Endothelial cell of hepatic sinusoid (primary cell): ENCODE measurements at regions not wholly inside any gene's neighbourhood (a gene's known extent, or its start where the extent isn't known, plus 50 kb on each side); places are given as distances from the start of the nearest gene placed in this dataset.
"Not testable (repeated sequence)": the region's sequence is repeated elsewhere in the genome, so short reads cannot be mapped to it uniquely, and the experiment has no call there.

Experiments used
- in situ Hi-C: cut with HindIII; loops from 2 replicates; pipeline ENCODE4 v1.10.0; 2017; ENCODE audit warnings: low sequenced_read_pairs

DNA sequence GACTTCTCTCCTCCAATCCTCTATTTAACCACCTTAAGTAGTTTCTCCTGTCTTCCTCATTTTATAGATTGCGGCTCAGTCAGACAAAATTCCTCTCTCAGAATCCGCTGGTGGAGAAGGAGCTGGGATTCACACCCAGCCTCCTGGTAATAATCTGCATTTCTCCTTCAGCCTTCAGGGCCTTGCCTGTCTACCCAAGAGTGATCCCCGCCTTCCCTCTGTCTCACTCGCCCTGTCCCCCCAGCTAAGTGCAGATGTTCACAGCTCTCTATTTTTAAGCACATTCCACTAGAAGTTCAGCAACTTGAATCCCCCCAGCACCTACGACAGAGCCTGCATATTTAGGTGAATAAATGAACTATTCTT is 212.5 kb upstream of the HAAO start:
- in situ Hi-C loops, result no loop called here

DNA sequence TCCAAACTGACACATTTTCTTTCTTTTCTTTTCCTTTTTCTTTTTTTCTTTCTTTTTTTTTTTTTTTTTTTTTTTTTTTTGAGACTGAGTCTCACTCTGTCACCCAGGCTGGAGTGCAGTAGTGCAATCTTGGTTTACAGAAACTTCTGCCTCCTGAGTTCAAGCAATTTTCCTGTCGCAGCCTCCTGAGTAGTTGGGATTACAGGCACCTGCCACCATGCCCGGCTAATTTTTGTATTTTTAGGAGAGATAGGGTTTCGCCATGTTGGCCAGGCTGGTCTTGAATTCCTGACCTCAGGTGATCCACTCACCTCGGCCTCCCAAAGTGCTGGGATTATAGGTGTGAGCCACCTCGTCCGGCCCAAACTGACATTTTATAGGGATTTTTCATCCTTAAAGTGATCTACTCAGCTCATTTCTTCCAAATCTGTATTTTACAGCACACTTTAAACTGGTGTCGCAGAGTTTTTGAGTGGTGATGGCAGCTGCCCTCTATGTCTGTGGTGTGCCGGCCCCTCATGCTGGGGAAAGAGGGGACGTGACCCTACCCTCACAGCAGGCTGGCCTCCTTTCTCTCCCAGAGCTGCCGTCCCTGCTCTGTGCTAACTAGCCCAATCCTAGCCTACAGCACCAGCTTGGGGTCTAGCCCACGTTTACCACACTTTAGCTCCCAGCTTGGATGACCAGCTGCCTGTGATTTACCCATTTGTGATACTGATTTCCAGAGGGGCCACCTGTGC is 211.9 kb upstream of the HAAO start:
- in situ Hi-C loops, result not testable (repeated sequence)

DNA sequence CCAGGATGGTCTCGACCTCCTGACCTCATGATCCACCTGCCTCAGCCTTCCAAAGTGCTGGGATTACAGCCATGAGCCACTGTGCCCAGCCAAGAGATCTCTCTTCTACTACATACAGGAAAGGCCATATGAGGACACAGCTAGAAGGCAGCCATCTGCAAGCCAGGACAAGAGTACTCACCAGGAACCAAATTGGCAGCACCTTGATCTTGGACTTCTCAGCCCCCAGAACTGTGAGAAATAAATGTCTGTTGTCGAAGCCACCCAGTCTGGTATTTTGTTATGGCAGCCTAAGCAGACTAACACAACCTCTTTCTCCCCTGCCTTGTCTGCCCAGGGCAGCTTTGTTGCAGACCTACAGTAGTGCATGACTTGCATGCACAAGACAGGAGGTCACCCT is 211.3 kb upstream of the HAAO start:
- in situ Hi-C loops, result no loop called here

DNA sequence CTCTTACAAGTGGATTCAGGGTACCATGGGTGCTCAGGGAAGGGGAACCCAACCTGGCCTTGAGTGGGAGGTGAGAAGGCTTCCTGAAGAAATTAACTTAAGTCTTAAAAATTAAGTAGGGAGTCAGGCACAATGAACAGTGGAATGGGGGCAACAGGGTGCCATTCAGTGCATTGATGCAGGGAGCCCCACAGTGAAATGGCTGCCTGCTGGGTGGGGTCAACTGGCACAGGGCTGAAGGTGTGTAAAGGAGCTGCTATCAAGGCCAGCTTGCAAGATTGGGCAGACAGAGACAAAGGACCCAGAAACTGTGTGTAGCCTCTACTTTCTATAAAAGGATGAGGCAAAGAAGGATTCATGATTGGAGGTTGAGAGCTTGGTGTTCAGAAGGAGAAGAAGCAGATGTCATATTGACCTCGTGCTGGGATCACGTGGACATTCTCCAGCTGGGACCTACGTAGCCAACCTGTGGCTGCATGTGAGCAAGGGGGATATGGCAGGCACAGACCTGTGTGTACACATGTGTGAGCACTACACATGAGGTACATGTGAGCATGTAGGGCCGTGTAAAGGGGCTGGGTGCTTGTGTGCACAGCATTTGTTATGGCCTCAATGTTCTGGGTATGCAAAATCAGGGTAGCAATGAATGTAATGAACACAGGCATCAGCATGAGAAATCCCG is 209.5 kb upstream of the HAAO start:
- in situ Hi-C loops, result no loop called here

DNA sequence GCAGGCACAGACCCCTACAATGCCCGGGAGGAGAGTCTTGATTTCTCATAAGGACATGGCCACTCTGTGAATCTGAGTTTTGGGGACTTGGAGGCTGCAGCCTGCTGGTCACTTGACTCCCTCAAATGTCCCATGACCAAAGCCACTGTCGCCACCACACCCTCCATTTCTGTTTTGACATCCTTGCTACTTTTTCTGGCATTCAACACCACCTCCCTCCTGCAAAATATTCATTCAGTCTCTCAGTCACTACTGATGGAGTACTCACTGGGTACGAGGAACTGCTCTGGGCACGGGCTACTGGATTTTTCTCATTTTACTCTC is 208.6 kb upstream of the HAAO start:
- in situ Hi-C loops, result no loop called here

- in situ Hi-C loops, result no loop called here
Measured at GRCh38 chr2:43000242-43001054, 208.1 kb upstream of the HAAO start.

DNA sequence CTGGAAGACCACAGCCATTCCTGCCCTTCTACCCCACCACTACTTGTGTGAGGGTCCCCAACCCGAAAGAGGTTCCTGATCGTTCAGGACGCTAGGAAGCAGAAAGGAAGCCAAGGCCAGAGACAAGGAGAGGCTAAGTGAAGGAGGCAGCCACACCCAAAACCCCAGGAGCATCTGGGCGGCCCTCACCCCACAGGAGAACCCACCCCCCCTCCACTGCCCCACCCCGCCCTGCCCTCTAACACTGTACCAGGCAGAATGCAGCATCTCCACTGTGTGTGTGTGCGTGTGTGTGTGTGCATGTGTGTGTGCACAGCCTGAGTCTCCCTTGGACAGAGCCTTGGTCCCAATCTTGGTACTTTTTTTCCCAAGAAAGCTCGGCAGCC is 207.5 kb upstream of the HAAO start:
- in situ Hi-C loops, result no loop called here

DNA sequence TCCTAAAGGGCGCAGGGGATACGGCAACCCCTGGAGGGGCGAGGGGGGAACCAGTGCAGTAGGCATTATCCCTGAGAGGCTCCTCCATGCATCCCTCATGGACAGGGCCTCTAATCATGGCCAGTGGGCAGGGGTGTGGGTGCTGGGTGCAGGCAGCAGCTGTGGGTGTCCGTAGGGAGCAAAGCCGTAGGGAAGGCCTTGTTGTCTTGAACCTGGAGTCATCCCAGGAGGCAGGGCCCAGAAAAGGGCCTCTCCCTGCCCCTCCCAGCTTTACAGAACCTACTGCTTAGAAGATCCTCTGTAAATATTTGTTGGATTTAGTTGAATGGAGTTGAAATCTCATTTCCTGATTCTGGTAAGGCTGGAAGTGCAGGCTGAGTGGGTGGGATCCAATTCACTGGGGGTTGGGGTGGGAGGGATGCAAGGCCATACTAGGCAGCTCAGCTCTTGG is 207.0 kb upstream of the HAAO start:
- in situ Hi-C loops, result no loop called here

GRCh38 chr2:42998721-42999120 is 206.3 kb upstream of the HAAO start:
- in situ Hi-C loops, result no loop called here

- in situ Hi-C loops, result no loop called here
Measured at GRCh38 chr2:42996528-42996927, 204.1 kb upstream of the HAAO start.

DNA sequence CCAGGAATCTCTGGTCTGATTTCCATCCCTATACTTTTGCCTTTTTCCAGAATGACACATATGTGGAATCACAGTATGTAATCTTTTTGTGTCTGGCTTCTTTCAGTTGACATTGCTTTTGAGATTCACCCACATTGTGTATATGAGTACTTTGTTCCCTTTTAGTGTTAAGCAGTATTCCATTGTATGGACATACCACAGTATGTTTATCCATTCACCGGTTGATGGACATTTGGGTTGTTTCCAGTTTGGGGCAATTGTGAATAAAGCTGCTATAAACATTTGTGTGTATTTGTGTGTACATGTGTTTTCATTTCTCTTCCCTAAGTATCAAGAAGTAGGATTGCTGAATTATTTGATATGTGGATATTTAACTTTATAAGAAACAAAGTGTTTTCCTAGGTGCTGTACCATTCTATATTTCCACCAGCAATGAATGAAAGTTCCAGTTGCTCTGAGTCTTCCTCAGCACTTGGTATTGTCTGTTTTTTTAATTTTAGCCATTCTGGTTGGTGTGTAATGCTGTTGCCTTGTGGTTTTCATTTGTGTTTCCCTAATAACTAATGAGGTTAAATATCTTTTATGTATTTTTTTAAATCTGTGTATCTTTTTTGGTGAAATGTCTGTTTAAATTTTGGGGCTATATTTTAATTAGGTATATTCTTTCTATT is 203.5 kb upstream of the HAAO start:
- in situ Hi-C loops, result no loop called here

DNA sequence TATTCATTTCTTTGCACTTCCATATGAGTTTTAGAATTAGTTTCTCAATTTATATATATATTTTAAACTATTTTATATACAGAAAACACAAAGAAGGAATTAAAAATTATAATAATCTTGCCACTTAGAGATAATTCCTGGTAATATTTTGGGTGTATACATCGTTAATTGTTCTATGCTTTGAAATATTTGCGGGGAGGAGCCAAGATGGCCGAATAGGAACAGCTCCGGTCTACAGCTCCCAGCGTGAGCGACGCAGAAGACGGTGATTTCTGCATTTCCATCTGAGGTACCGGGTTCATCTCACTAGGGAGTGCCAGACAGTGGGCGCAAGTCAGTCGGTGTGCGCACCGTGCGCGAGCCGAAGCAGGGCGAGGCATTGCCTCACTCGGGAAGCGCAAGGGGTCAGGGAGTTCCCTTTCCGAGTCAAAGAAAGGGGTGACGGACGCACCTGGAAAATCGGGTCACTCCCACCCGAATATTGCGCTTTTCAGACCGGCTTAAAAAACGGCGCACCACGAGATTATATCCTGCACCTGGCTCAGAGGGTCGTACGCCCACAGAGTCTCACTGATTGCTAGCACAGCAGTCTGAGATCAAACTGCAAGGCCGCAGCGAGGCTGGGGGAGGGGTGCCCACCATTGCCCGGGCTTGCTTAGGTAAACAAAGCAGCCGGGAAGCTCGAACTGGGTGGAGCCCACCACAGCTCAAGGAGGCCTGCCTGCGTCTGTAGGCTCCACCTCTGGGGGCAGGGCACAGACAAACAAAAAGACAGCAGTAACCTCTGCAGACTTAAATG is 197.1 kb upstream of the HAAO start:
- in situ Hi-C loops, result not testable (repeated sequence)

DNA sequence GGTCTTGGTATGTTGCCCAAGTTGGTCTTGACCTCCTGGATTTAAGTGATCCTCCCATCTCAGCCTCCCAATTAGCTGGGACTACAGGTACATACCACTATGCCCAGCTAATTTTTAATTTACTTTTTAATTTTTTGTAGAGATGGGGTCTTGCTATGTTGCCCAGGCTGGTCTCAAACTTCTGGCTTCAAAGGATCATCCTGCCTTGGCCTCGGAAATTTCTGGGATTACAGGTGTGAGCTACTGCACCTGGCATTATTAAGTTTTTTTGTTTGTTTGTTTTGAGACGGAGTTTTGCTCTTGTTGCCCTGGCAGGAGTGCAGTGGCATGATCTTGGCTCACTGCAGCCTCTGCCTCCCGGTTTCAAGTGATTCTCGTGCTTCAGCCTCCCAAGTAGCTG is 195.7 kb upstream of the HAAO start:
- in situ Hi-C loops, result not testable (repeated sequence)

DNA sequence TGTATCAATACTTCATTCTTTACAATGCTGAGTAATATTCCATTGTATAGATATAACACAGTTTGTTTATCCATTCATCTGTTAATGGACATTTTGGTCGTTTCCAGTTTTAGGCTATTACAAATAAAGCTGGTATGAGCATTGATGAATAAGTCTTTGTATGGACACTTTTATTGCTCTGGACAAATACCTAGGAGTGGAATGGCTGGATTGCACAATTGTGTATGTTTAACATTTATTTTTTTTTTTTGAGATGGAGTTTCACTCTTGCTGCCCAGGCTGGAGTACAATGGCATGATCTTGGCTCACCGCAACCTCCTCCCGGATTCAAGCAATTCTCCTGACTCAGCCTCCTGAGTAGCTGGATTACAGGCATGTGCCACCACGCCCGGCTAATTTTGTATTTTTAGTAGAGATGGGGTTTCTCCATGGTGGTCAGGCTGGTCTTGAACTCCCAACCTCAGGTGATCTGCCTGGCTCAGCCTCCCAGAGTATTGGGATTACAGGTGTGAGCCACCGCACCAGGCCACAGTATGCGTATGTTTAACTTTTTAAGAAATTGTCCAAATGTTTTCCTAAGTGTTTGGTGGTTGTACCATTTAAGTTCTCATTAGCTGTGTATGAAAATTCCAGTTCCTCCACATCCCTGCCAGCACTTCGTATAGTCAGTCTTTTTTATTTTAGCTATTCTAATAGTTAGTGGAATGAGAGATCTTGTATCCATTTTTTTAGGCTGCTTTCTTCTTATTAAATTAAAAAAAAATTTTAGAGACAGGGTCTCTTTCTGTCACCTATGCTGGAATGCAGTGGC is 194.9 kb upstream of the HAAO start:
- in situ Hi-C loops, result no loop called here

- in situ Hi-C loops, result no loop called here
Measured at GRCh38 chr2:42984617-42985016, 192.2 kb upstream of the HAAO start.

- in situ Hi-C loops, result no loop called here
Measured at GRCh38 chr2:42984081-42984480, 191.7 kb upstream of the HAAO start.

GRCh38 chr2:42980764-42981416 is 188.5 kb upstream of the HAAO start:
- in situ Hi-C loops, result no loop called here

DNA sequence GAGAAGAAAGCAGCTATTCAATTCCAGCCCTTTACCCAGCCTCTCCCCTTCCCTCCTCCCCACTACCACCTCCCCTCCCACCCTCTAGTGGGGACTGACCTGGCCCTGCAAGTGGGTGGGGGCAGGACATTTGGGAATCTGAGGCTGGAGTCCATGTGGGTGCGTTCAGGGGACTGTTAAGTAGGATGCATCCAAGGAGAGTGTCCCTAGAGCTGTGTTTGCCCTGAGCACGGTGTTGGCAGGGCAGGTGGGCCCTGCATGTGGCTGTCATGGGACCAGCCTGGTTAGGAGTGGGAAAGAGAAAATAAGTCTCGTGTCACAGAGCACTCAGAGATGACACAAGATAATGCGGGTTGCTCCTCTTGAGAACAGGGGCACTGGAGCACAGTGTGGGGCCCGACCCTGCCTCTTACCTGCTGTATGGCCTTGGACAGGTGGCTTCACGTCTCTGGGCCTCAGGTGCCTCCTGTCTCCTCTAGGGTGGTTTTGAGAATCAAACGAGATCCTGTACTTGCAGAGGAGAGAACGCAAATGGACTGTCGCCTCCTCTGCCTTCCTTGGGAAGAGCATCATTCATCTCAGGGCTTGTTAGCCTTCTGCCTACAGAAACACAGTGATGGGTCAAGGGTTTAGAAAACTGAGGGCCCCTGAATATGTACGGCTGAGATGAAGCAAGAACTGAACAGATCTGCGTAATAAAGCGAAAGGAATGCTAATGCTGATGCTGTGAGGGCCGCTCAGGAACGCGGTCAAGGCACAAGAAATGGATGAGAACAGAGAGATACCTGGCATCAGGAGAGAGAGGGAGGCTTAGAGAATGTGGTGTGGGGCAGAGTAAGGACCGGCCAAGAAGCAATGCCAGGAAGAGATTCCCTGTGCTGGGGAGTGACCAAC is 187.7 kb upstream of the HAAO start:
- in situ Hi-C loops, result no loop called here
